ENCODE measurements at regions not wholly inside any gene's neighbourhood (a gene's known extent, or its start where the extent isn't known, plus 50 kb on each side); places are given as distances from the start of the nearest gene placed in this dataset.

DNA sequence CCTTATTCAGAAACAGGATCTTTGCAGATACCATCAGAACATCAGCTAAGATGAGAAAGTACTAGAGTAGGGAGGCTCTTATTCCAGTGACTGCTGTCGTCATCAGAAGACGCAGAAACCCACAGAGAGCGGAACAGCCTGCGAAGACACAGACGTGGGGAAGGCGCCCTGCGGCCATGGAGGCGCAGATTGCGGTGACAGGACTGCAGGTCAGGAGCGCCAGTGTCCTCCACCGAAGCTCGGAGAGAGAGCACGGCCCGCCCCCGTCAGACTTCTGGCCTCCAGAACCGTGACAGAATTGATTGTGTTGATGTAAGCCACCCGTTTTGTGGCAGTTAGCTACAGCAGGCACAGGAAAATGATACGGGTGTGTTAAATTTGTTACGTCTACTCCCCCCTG is 275.5 kb downstream of the EFNB2 start:
- Histone ChIP-seq H3K27ac (no peak overlapping the region), H3K27me3 (no peaks in the 10 kb centered on the region), H3K9me3 (no peaks in the 10 kb centered on the region), H3K36me3 (replicated peaks in 1 of 2; ENCODE audit: insufficient read depth in 1 of 2, low read depth in 2 of 2) (no peaks in the 10 kb centered on the region), H3K4me3 (no peak overlapping the region), H3K4me1 (no peaks in the 10 kb centered on the region)
- DNase-seq (no peak), ATAC-seq (no peak)
- intact Hi-C loops (cut with DNase I) = no loop called here
- WGBS, 2 donors = 87% methylated on average over 19 of the region's 19 CpGs
- no peak for TF ChIP-seq POLR2A (IDR thresholded peaks at IDR 0.05)
- TF ChIP-seq, protein P1, sequence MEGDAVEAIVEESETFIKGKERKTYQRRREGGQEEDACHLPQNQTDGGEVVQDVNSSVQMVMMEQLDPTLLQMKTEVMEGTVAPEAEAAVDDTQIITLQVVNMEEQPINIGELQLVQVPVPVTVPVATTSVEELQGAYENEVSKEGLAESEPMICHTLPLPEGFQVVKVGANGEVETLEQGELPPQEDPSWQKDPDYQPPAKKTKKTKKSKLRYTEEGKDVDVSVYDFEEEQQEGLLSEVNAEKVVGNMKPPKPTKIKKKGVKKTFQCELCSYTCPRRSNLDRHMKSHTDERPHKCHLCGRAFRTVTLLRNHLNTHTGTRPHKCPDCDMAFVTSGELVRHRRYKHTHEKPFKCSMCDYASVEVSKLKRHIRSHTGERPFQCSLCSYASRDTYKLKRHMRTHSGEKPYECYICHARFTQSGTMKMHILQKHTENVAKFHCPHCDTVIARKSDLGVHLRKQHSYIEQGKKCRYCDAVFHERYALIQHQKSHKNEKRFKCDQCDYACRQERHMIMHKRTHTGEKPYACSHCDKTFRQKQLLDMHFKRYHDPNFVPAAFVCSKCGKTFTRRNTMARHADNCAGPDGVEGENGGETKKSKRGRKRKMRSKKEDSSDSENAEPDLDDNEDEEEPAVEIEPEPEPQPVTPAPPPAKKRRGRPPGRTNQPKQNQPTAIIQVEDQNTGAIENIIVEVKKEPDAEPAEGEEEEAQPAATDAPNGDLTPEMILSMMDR (IDR thresholded peaks at IDR 0.05) = no peak

DNA sequence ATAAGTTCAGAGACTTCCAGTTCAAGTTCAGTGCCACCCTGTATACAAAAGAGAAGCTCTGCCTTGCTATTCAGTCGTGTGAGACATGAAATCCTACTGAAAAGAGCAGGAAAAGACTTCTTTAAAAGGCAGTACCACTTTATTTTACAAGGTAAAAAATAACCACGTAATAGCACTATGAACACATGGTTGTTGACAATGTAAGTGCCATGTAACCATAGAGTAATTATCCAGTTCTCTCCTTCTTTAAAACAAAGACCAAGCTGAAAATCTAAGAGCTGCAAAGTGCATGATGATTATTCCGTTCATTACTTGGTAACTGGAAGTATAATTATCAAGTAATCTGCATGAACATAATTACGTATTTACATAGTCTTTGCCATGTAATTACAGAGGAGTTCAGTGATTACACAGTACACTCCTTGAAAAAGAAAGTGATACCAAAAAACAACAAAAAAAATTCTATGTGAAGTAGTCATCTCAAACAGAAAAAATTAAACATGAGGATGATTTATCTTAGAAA is 288.7 kb downstream of the EFNB2 start:
- DNase-seq (no peak), ATAC-seq (no peak)
- WGBS, 2 donors = 44 to 50% methylated on average over 4 of the region's 4 CpGs
- no peak overlapping the region for H3K4me3 ChIP-seq
- H3K27ac ChIP-seq = no peak overlapping the region
- no peaks in the 10 kb centered on the region for H3K9me3 ChIP-seq
- no peaks in the 10 kb centered on the region for H3K36me3 ChIP-seq (replicated peaks in 1 of 2; ENCODE audit: insufficient read depth in 1 of 2, low read depth in 2 of 2)
- TF ChIP-seq, protein P1 (IDR thresholded peaks at IDR 0.05) = no peak
- TF ChIP-seq POLR2A (IDR thresholded peaks at IDR 0.05) = no peak
- no peaks in the 10 kb centered on the region for H3K27me3 ChIP-seq
- intact Hi-C loops (cut with DNase I) = no loop called here
- H3K4me1 ChIP-seq = no peaks in the 10 kb centered on the region

DNA sequence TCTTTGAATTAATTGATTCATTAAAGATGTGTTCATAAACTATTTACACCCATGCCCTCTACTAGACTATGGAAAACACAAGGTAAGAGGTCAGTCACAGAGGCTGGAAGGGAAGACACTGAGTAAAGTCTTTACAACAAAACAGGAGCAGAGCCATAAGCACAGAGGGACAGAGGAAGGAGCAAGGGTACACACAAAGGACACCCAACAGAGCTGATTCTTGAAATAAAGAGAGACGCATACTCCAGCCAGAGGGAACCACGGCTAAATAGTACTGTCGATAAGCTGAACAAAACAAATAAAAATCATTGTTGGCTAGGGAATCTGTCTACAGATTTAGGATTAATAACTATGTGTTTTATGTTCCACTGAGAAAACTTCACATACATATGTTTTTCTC is 289.2 kb downstream of the EFNB2 start:
- TF ChIP-seq, protein P1 (IDR thresholded peaks at IDR 0.05) = no peak
- TF ChIP-seq POLR2A (IDR thresholded peaks at IDR 0.05) = no peak
- Histone ChIP-seq H3K27me3 (no peaks in the 10 kb centered on the region), H3K9me3 (no peaks in the 10 kb centered on the region), H3K4me1 (no peaks in the 10 kb centered on the region), H3K36me3 (replicated peaks in 1 of 2; ENCODE audit: insufficient read depth in 1 of 2, low read depth in 2 of 2) (no peaks in the 10 kb centered on the region), H3K27ac (no peak overlapping the region), H3K4me3 (no peak overlapping the region)
- intact Hi-C loops (cut with DNase I) = no loop called here
- DNase-seq (no peak), ATAC-seq (no peak)
- WGBS, 2 donors = 50 to 61% methylated on average over 3 of the region's 3 CpGs

DNA sequence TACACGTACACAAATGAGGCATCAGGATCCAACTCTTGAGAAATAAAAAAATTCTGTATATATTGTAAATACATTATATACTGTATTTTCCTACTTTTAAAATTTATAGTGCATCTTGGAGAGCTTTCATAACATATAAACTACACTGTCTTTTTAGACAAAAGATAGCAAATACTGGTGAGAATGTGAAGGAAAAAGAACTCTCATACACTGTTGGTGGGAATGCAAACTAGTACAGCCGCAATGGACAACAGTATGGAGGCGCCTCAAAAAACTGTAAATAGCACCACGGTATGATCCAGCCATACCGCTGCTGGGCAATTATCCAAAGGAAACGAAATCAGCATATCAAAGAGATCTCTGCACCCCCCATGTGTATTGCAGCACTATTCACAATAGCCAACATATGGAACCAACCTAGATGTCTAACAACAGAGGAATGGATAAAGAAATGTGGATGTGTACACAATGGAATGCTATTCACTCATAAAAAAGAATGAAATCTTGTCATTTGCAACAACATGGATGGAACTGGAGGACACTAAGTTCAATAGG is 292.4 kb downstream of the EFNB2 start:
- WGBS, 2 donors = 71 to 77% methylated on average over 6 of the region's 6 CpGs
- Histone ChIP-seq H3K4me3 (no peak overlapping the region), H3K36me3 (replicated peaks in 1 of 2; ENCODE audit: insufficient read depth in 1 of 2, low read depth in 2 of 2) (no peaks in the 10 kb centered on the region), H3K27me3 (no peaks in the 10 kb centered on the region), H3K4me1 (no peaks in the 10 kb centered on the region), H3K9me3 (no peaks in the 10 kb centered on the region), H3K27ac (no peak overlapping the region)
- ATAC-seq = no peak
- TF ChIP-seq, protein P1 (IDR thresholded peaks at IDR 0.05) = no peak
- TF ChIP-seq POLR2A (IDR thresholded peaks at IDR 0.05) = no peak
- intact Hi-C loops (cut with DNase I) = no loop called here
- DNase-seq = no peak
